ENCODE measurements at regions not wholly inside any gene's neighbourhood (a gene's known extent, or its start where the extent isn't known, plus 50 kb on each side); places are given as distances from the start of the nearest gene placed in this dataset.

DNA sequence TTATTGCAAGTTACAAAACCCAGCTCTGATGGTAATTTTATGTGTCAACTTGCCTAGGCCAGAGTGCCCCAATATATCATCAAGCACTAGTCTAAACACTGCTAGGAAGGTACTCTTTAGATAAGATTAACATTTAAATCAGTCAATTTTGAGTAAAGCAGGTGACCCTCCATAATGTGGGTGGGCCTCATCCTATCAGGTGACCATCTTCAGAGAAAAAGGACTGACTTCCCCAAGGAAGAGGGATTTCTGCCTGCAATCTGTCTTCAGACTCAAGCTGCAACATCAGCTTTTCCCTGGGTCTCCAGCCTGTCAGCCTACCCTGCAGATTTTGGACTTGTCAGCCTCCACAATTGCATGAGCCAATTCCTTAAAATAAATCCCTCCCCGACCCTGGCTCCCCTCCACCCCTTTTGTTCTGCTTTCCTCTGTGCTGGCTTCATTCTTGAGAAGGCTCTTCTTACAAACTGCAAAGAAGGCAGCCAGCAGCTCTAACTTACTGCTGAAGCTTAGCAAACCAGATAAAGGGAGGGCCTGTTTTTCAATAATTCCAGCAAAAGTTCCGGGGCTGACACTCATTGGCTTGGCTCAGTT lies 56.4 kb upstream of the RUNX3 start:
- no peak for TF ChIP-seq POLR2A (IDR thresholded peaks at IDR 0.05; ENCODE audit: low read depth, low read length)
- no peak for TF ChIP-seq TAF1 (IDR thresholded peaks at IDR 0.05; ENCODE audit: low read depth, low read length)
- TF ChIP-seq SPI1 (IDR thresholded peaks at IDR 0.05; ENCODE audit: low read depth, low read length), result no peak
- no peak for TF ChIP-seq POLR2AphosphoS5 (IDR thresholded peaks at IDR 0.05; ENCODE audit: low read depth, low read length)
- TF ChIP-seq POU2F2 (IDR thresholded peaks at IDR 0.05; ENCODE audit: low read depth, low read length), result no peak
- TF ChIP-seq PAX5 (IDR thresholded peaks at IDR 0.05; ENCODE audit: insufficient read depth, low read length, severe bottlenecking), result no peak
